A549 (cell line): ENCODE measurements at regions not wholly inside any gene's neighbourhood (a gene's known extent, or its start where the extent isn't known, plus 50 kb on each side); places are given as distances from the start of the nearest gene placed in this dataset.

Source experiments
- ATAC-seq, 2 experiments: fragments of 200-7000 bp in 1 of 2; fragments of >200 bp in 1 of 2; cut with Nextera tagmentation in 1 of 2; cut with Tn5 transposase in 1 of 2; 3 replicates each; pipeline versions ENCODE4 v1.8.0 to v1.9.1; 2018 to 2020; ENCODE audit warnings: mild to moderate bottlenecking in 1 of 2, moderate library complexity in 1 of 2
- CTCF ChIA-PET: fragments of 300-600 bp; sonication (Branson Sonifier 250); formaldehyde crosslinking; extraction: SDS; loops from one replicate; lab custom pipeline; 2021; ENCODE audit warnings: antibody characterized with exemption, inconsistent platforms; lab: Yijun Ruan, JAX
- POLR2A ChIA-PET: fragments of 350-600 bp; formaldehyde crosslinking; extraction: SDS; loops from one replicate; lab custom pipeline; 2021; ENCODE audit warnings: antibody characterized with exemption, inconsistent platforms; lab: Yijun Ruan, JAX
- DNase-seq, 2 experiments: peaks; one replicate each; pipeline versions ENCODE4 v3.0.0 to v3.0.0-alpha.2; 2011 to 2016; ENCODE audit warnings: low read depth in 1 of 2, low spot score in 1 of 2
- FAIRE-seq: peaks from 2 replicates; lab custom pipeline; 2011; peaks lifted over from hg19 to GRCh38; lab: Jason Lieb, UNC
- H3K27ac ChIP-seq, 2 experiments: fragments of >200 bp; sonication (Bioruptor Twin); formaldehyde crosslinking; 3 replicates each; pipeline ENCODE4 v1.5.1; 2016 to 2017
- H3K4me1 ChIP-seq: fragments of >200 bp; sonication (Bioruptor Twin); formaldehyde crosslinking; 3 replicates; pipeline ENCODE4 v1.6.1; 2016
- H3K4me2 ChIP-seq: fragments of >200 bp; sonication (Bioruptor Twin); formaldehyde crosslinking; 3 replicates; pipeline ENCODE4 v1.6.1; 2016
- H3K4me3 ChIP-seq: fragments of >200 bp; sonication (Bioruptor Twin); formaldehyde crosslinking; 3 replicates; pipeline ENCODE4 v1.5.1; 2016
- H3K9me3 ChIP-seq: fragments of >200 bp; sonication (Bioruptor Twin); formaldehyde crosslinking; 3 replicates; pipeline ENCODE4 v1.6.1; 2016
- CBX8 ChIP-seq: fragments of 200-600 bp; sonication (generic); IDR thresholded peaks from 2 replicates; pipeline ENCODE4 v1.6.1; 2016
- CEBPB ChIP-seq, 2 experiments: fragments of >200 bp in 1 of 2; sonication (Bioruptor Twin) in 1 of 2; formaldehyde crosslinking in 1 of 2; IDR thresholded peaks; 2 replicates each; pipeline ENCODE4 v1.6.1; 2012 to 2016
- CHD2 ChIP-seq: fragments of 150-350 bp; IDR thresholded peaks from 2 replicates; pipeline ENCODE4 v1.6.1; 2014; ENCODE audit warnings: low read length; ENCODE audit not compliant: partially characterized antibody
- EHMT2 ChIP-seq: fragments of 200-600 bp; sonication (generic); IDR thresholded peaks from 2 replicates; pipeline ENCODE4 v1.6.1; 2016; ENCODE audit warnings: antibody characterized with exemption, low read depth, mild to moderate bottlenecking, moderate library complexity
- GATA3 ChIP-seq: IDR thresholded peaks from 2 replicates; pipeline ENCODE4 v1.6.1; 2012; ENCODE audit warnings: borderline replicate concordance
- HEYL ChIP-seq: fragments of 250-450 bp; sonication (Bioruptor Pico); IDR thresholded peaks from 2 replicates; pipeline ENCODE4 v1.8.0; 2021; ENCODE audit warnings: mild to moderate bottlenecking, moderate library complexity
- JUNB ChIP-seq: fragments of >200 bp; sonication (Bioruptor Twin); formaldehyde crosslinking; IDR thresholded peaks from 2 replicates; pipeline ENCODE4 v1.6.1; 2016
- KDM5A ChIP-seq: fragments of 200-600 bp; sonication (generic); IDR thresholded peaks from 2 replicates; pipeline ENCODE4 v1.6.1; 2016; ENCODE audit warnings: antibody characterized with exemption, mild to moderate bottlenecking
- MAFK ChIP-seq: fragments of 450-650 bp; IDR thresholded peaks from 2 replicates; pipeline ENCODE4 v1.6.1; 2014; ENCODE audit not compliant: partially characterized antibody
- NR3C1 ChIP-seq: fragments of >200 bp; sonication (Bioruptor Twin); formaldehyde crosslinking; IDR thresholded peaks from 3 replicates; pipeline ENCODE4 v1.6.1; 2017
- PHF8 ChIP-seq: fragments of 200-600 bp; sonication (generic); IDR thresholded peaks from 2 replicates; pipeline ENCODE4 v1.6.1; 2016; ENCODE audit warnings: low read depth, mild to moderate bottlenecking, antibody characterized with exemption, moderate library complexity, borderline replicate concordance
- POLR2AphosphoS2 ChIP-seq: conservative IDR thresholded peaks from 2 replicates; pipeline ENCODE4 v1.6.1; 2012; ENCODE audit warnings: low read length, improper control_type of control experiment, inconsistent platforms
- RAD21 ChIP-seq, 2 experiments: fragments of >200 bp in 1 of 2; sonication (Bioruptor Twin) in 1 of 2; formaldehyde crosslinking in 1 of 2; IDR thresholded peaks in 1 of 2; conservative IDR thresholded peaks in 1 of 2; 2 replicates in 1 of 2; 3 replicates in 1 of 2; pipeline ENCODE4 v1.6.1; 2012 to 2018; ENCODE audit warnings: inconsistent platforms in 1 of 2
- TP53 ChIP-seq: fragments of 250-450 bp; sonication (Bioruptor Pico); IDR thresholded peaks from 2 replicates; pipeline ENCODE4 v1.5.0; 2021; ENCODE audit warnings: mild to moderate bottlenecking, moderate library complexity
- ZNF302 ChIP-seq: fragments of 250-450 bp; sonication (Bioruptor Pico); IDR thresholded peaks from 2 replicates; pipeline ENCODE4 v1.9.0; 2021; ENCODE audit warnings: inconsistent platforms, mild to moderate bottlenecking, moderate library complexity
- WGBS: methylation state at CpG from one replicate; pipeline ENCODE4 v1.1.6; 2017; ENCODE audit errors: missing lambda C conversion rate; 5-methylcytosine and 5-hydroxymethylcytosine counted together
- TF ChIP-seq, protein P1 (sequence below): fragments of 200-600 bp; sonication (generic); IDR thresholded peaks from 2 replicates; pipeline ENCODE4 v1.6.1; 2016; ENCODE audit warnings: antibody characterized with exemption, mild to moderate bottlenecking, moderate library complexity
- TF ChIP-seq, protein P2 (sequence below): IDR thresholded peaks from 2 replicates; pipeline ENCODE4 v1.6.1; 2012
- TF ChIP-seq, protein P3 (sequence below): fragments of >200 bp; sonication (Bioruptor Twin); formaldehyde crosslinking; IDR thresholded peaks from 3 replicates; pipeline ENCODE4 v1.5.1; 2016
- TF ChIP-seq, protein P4 (sequence below): IDR thresholded peaks from 2 replicates; pipeline ENCODE4 v1.6.1; 2012

DNA sequence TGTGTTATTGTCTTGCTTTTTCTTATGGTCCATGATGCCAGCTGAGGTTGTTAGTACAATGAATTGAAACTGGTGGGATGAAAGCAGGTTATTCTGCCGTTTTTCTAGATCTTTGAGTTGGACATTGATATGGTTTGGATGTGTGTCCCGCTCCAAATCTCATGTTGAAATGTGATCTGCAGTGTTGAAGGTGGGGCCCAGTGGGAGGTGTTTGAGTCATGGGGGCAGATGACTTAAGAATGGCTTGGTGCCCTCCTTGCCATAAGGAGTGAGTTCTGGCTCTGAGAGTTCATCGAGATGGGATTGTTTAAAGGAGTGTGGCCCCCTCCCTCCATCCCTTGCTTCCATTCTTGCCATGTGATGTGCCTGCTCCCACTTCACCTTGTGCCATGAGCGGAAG, 80.3 kb upstream of the PIAS1 start (continued):
- TF ChIP-seq, protein P1, sequence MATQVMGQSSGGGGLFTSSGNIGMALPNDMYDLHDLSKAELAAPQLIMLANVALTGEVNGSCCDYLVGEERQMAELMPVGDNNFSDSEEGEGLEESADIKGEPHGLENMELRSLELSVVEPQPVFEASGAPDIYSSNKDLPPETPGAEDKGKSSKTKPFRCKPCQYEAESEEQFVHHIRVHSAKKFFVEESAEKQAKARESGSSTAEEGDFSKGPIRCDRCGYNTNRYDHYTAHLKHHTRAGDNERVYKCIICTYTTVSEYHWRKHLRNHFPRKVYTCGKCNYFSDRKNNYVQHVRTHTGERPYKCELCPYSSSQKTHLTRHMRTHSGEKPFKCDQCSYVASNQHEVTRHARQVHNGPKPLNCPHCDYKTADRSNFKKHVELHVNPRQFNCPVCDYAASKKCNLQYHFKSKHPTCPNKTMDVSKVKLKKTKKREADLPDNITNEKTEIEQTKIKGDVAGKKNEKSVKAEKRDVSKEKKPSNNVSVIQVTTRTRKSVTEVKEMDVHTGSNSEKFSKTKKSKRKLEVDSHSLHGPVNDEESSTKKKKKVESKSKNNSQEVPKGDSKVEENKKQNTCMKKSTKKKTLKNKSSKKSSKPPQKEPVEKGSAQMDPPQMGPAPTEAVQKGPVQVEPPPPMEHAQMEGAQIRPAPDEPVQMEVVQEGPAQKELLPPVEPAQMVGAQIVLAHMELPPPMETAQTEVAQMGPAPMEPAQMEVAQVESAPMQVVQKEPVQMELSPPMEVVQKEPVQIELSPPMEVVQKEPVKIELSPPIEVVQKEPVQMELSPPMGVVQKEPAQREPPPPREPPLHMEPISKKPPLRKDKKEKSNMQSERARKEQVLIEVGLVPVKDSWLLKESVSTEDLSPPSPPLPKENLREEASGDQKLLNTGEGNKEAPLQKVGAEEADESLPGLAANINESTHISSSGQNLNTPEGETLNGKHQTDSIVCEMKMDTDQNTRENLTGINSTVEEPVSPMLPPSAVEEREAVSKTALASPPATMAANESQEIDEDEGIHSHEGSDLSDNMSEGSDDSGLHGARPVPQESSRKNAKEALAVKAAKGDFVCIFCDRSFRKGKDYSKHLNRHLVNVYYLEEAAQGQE, result no peak
- TF ChIP-seq JUNB (no peak), RAD21 (conservative IDR thresholded peaks at IDR 0.05 in 1 of 2, IDR thresholded peaks at IDR 0.05 in 1 of 2) (no peak), KDM5A (no peak)
- TF ChIP-seq, all 56 proteins: peak for 0

DNA sequence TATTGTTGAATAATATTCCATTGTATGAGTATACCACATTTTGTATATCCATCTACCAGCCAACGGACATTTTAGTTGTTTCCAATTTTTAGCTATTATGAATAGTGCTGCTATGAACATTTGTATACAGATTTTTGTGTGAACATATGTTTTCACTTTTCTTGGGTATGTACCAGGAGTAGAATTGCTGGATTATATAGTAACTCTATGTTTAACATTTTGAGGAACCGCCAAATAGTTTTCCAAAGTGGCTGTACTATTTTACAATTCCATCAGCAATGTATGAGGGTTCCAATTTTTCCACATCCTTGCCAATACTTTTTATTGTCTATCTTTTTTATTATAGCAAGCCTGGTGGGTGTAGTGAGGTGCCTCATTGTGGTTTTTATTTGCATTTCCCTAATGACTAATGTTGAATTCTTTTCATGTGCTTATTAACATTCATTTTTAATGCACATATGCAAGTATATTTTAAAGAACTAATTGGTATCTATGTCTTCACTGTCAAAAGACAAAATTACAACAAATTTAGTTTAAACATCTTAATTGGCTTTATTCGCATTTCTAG, 77.5 kb upstream of the PIAS1 start:
- Histone ChIP-seq H3K4me2 (no peak overlapping the region), H3K4me1 (no peaks in the 10 kb centered on the region), H3K27ac (no peak overlapping the region), H3K9me3 (peaks cover 4% of the 10 kb centered on the region; the same call in 1 of the 3 replicates), H3K4me3 (no peak overlapping the region)
- WGBS, result 92% methylated on average over 3 of the region's 3 CpGs
- ChIA-PET CTCF (interaction anchor here (1.2 to 1.9 kb wide), 3 partner anchors 8 to 113 kb away, joined by 3 to 5 read pairs (median 4); no protein-coding TSS in a partner anchor), POLR2A (no interaction called here)
- DNase-seq (no peak), ATAC-seq (no peak), FAIRE-seq (peak; percentile 89)
- no peak for TF ChIP-seq GATA3
- TF ChIP-seq KDM5A, result no peak
- TF ChIP-seq TP53 (CRISPR knock-in tag), result no peak
- no peak for TF ChIP-seq PHF8
- no peak for TF ChIP-seq MAFK
- no peak for TF ChIP-seq EHMT2
- no peak for TF ChIP-seq CBX8
- TF ChIP-seq HEYL (CRISPR knock-in tag), result no peak
- no peak for TF ChIP-seq CHD2
- TF ChIP-seq CEBPB (IDR thresholded peaks at IDR 0.05), result no peak
- TF ChIP-seq ZNF302, result no peak
- TF ChIP-seq POLR2AphosphoS2, result no peak
- TF ChIP-seq, protein P2, sequence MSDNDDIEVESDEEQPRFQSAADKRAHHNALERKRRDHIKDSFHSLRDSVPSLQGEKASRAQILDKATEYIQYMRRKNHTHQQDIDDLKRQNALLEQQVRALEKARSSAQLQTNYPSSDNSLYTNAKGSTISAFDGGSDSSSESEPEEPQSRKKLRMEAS, result no peak
- TF ChIP-seq, protein P3, sequence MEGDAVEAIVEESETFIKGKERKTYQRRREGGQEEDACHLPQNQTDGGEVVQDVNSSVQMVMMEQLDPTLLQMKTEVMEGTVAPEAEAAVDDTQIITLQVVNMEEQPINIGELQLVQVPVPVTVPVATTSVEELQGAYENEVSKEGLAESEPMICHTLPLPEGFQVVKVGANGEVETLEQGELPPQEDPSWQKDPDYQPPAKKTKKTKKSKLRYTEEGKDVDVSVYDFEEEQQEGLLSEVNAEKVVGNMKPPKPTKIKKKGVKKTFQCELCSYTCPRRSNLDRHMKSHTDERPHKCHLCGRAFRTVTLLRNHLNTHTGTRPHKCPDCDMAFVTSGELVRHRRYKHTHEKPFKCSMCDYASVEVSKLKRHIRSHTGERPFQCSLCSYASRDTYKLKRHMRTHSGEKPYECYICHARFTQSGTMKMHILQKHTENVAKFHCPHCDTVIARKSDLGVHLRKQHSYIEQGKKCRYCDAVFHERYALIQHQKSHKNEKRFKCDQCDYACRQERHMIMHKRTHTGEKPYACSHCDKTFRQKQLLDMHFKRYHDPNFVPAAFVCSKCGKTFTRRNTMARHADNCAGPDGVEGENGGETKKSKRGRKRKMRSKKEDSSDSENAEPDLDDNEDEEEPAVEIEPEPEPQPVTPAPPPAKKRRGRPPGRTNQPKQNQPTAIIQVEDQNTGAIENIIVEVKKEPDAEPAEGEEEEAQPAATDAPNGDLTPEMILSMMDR, result no peak
- TF ChIP-seq, protein P4, sequence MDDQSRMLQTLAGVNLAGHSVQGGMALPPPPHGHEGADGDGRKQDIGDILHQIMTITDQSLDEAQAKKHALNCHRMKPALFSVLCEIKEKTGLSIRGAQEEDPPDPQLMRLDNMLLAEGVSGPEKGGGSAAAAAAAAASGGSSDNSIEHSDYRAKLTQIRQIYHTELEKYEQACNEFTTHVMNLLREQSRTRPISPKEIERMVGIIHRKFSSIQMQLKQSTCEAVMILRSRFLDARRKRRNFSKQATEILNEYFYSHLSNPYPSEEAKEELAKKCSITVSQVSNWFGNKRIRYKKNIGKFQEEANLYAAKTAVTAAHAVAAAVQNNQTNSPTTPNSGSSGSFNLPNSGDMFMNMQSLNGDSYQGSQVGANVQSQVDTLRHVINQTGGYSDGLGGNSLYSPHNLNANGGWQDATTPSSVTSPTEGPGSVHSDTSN, result no peak
- no peak for TF ChIP-seq NR3C1
